Spleen (tissue), 7 donors: ENCODE measurements at regions not wholly inside any gene's neighbourhood (a gene's known extent, or its start where the extent isn't known, plus 50 kb on each side); places are given as distances from the start of the nearest gene placed in this dataset.

Source experiments
- CTCF ChIP-seq, 11 experiments: fragments of 200-600 bp in 7 of 11; fragments of 450-650 bp in 4 of 11; sonication (generic) in 4 of 11; IDR thresholded peaks in 8 of 11; conservative IDR thresholded peaks in 3 of 11; 1 replicate in 7 of 11; 2 replicates in 4 of 11; pipeline versions ENCODE4 v1.4.0 to v1.8.0; 2016 to 2021; ENCODE audit warnings: antibody characterized with exemption in 11 of 11, inconsistent platforms in 4 of 11, mild to moderate bottlenecking in 1 of 11
- POLR2A ChIP-seq, 3 donors: fragments of 450-650 bp; IDR thresholded peaks; one replicate each; pipeline ENCODE4 v1.5.1; 2017; ENCODE audit warnings: antibody characterized with exemption in 3 of 3, mild to moderate bottlenecking in 1 of 3
- POLR2AphosphoS5 ChIP-seq, 3 donors: sonication (generic); formaldehyde crosslinking; IDR thresholded peaks; one replicate each; pipeline ENCODE4 v1.5.1; 2017; ENCODE audit warnings: antibody characterized with exemption in 3 of 3
- donor health status: DM: no; HTN: no; CAD: no; lungs with moderate emphysema.
- donor health status: DM: no; HTN: no; CAD: no.
- donor health status: DM: no; HTN: no; CAD: no.

DNA sequence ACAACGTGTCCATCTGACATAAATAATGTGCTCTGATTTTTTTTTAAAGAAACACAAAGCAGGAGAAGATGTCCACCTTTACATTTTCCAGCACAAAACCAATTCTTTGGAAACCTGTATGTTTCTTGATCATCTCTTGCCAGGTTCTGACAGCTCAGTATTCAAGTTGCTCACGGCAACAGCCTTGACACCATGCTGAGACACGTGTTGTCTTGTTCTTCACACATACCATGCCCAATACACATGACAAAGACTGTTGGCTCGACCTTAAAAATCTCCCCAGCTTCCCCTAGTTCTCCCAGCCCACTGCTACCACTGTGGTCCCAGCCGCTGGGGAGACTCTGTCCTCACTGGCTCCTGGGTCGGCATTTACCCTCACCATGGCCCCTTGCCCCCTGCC, 518.9 kb downstream of the PREX1 start:
- TF ChIP-seq CTCF (IDR thresholded peaks at IDR 0.05 in 8 of 11, conservative IDR thresholded peaks at IDR 0.05 in 3 of 11) (no peak), POLR2AphosphoS5 (IDR thresholded peaks at IDR 0.05) (no peak), POLR2A (IDR thresholded peaks at IDR 0.05) (no peak)
